HG02943 (cell line): ENCODE measurements at regions not wholly inside any gene's neighbourhood (a gene's known extent, or its start where the extent isn't known, plus 50 kb on each side); places are given as distances from the start of the nearest gene placed in this dataset.
"Not testable (repeated sequence)": the region's sequence is repeated elsewhere in the genome, so short reads cannot be mapped to it uniquely, and the experiment has no call there.

Source experiments
- ATAC-seq: cut with Tn5 transposase; IDR thresholded peaks from one replicate; pipeline ENCODE4 v1.9.1; 2021; ENCODE audit warnings: mild to moderate bottlenecking, low read depth, moderate library complexity; ENCODE audit not compliant: unreplicated experiment

DNA sequence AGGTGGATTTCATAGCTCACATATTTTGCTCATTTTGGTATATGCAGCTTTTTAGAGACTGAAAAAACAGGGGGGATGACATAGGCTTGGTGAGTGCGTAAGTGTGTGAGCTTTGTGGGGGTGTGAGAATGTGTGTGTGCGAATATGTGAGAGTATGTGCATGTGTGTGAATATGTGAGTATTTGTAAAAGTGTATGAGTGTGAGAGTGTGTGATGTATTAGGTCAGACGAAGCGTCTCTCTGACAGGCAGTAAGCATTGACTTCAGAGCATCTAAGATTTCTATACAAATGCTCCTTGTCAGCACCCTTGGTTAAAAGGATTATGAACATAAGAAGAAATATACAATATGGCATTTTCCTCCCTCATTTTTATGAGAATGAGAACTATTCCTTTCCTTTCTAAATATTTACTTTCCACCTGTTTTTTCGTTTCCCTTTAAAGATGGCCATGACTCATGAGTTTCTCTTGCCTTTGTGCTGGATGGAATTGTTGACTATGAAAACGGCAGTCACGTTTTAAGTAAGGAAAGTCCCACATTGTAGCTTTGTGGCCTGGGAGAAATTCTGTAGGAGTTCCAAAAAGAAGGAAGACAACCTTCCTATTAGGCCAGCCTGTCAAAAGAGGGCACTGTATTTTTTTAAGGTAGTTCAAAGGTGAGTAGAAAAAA is 276.4 kb downstream of the FOXL1 start:
- ATAC-seq: no peak

DNA sequence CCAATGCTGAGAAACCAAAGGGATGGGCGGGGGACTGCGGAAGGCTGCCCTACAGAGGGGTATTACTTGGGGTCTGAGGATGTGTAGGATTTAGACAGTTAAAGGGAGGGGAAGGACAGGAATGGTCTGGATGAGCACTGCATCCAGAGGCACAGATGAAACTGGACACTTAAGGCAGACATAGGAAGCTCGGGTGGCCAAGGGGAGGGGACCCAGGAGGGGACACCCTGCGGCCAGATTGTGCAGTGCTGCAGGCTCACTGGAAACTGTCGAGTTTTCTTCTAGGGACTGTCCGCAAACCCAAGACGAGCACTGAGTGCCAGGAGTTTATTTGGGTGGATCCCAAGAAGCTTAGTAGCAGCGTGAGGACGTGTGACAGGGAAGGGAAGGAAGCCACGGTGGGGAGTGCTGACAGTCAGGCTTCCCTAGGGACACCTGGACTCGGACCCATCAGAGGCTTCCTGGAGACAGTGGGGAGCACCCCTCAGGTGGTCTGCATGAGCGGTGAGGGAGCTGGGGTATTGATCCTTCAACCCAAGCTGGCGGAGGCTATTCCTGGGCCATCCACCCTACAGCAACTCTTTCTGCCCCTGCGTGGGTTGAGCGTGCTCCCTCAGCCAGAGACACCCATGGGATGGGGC is 278.7 kb downstream of the FOXL1 start:
- ATAC-seq: no peak

GRCh38 chr16:86857807-86858206 is 279.5 kb downstream of the FOXL1 start:
- ATAC-seq: no peak

GRCh38 chr16:86858501-86858900 is 280.2 kb downstream of the FOXL1 start:
- ATAC-seq: no peak

DNA sequence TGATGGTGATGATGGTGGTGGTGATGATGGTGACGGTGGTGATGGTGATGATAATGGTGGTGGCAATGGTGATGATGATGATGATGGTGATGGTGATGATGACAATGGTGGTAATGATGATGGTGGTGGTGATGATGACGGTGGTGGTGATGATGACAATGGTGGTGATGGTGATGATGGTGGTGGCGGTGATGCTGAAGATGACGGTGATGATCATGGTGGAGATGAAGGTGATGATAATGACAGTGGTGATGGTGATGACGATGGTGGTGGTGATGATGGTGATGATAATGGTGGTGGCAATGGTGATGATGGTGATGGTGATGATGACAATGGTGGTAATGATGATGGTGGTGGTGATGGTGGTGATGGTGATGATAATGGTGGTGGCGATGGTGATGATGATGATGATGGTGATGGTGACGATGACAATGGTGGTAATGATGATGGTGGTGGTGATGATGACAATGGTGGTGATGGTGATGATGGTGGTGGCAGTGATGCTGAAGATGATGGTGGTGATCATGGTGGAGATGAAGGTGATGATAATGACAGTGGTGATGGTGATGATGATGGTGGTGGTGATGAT is 283.0 kb downstream of the FOXL1 start:
- ATAC-seq: not testable (repeated sequence)

GRCh38 chr16:86862595-86863280 is 284.4 kb downstream of the FOXL1 start:
- ATAC-seq: no peak

GRCh38 chr16:86863609-86864008 is 285.3 kb downstream of the FOXL1 start:
- ATAC-seq: no peak

GRCh38 chr16:86864586-86864985 is 286.2 kb downstream of the FOXL1 start:
- ATAC-seq: no peak

DNA sequence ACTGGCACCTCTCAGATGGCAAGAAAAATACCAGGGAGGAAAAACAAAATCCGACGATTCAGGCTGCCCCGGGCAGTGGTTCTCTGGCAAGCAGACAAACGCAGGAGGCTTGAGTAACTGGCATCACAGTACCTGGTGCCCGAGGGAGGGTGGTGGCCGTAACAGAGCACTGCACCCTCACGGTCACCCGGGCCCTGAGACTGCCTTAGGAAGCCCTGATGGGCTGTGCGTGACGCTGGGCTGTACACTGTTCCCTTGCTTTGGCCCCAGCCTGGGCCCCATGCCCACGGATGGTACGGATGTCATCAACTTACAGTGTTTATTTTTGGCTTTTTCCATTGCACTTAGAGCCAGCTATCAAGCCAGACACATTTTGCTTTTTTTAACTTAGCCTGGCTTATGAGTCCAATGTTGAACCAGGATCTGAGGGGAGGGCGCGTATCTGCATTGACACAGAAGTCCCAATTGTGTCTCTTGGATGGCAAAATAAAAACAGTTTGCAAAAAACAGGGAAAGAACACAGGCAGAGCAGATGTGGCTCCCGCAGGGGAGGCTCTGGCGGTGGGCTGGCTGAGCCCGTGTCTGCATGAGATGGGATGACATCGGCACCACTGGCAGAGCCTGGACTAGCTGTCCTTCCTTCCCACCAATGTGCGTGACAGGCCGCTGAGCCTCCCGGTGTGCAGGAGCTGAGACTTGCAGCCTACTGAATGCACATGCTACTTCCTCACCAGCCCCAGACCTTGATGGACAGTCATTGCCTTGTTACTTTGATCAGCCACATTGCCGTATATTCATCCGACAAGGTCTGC is 287.7 kb downstream of the FOXL1 start:
- ATAC-seq: no peak

GRCh38 chr16:86866986-86867722 is 288.8 kb downstream of the FOXL1 start:
- ATAC-seq: no peak

GRCh38 chr16:86868070-86868469 is 289.7 kb downstream of the FOXL1 start:
- no peak for ATAC-seq

- no peak for ATAC-seq
Observed at GRCh38 chr16:86868786-86869185, 290.4 kb downstream of the FOXL1 start.

GRCh38 chr16:86869288-86870022 is 291.1 kb downstream of the FOXL1 start:
- ATAC-seq: no peak

DNA sequence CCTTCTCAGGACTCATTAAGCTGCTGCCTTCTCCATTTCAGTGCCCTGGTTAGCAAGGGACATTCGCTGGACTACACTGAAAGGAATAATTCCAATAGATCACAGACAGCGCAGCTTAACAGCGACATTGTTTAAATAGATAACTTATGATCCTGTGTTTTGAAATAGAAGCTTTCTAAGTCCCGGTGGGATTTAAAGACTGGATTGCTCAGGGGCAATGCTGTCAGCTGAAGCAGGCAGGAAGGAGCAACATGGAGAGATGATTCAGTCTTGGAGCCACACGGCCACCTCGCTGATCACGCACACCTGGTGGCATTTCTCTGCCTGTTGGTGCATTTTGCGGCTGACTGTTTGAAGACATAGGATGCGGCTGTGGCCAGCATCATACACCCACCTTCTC is 292.0 kb downstream of the FOXL1 start:
- ATAC-seq: no peak

DNA sequence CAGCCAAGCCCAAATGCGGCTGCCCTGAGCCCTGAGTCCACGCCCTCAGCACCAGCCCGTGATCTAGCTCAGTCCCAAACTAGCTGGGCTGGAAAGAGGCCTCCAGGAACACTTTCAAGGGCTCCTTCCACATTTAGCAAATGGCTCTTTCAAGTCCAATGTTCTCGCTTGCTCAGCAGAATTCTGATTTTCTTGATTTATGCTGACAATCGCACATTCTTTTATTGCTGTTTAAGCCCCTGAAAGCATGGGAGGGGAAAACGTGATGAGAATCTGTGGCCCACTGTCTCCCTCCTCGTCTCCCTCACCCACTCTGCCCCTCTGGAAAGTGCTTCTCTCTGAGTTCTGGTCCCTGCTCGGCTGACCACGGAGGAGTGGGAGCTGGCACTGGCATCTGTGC is 293.8 kb downstream of the FOXL1 start:
- no peak for ATAC-seq

DNA sequence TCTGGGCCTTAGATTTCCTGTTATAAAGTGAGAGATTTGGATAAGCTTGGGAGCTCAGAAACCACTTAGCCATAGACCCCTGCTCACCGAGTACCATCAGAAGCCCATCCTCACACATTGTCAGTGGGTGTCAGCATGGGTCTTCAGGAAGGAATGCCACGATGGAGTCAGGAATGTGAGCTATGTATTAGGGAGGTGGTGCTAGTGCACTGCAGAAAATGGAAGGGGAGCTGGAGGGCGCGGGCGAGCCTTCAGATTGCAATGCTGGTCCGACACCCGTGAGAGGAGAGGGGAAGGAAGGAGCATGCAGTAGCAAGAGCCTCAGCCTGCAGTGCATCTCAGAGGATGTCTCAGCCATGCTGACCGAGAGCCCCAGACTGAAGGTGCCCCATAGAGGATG is 294.5 kb downstream of the FOXL1 start:
- no peak for ATAC-seq

- no peak for ATAC-seq
Observed at GRCh38 chr16:86874141-86874540, 295.8 kb downstream of the FOXL1 start.

- no peak for ATAC-seq
Observed at GRCh38 chr16:86876499-86876898, 298.1 kb downstream of the FOXL1 start.

DNA sequence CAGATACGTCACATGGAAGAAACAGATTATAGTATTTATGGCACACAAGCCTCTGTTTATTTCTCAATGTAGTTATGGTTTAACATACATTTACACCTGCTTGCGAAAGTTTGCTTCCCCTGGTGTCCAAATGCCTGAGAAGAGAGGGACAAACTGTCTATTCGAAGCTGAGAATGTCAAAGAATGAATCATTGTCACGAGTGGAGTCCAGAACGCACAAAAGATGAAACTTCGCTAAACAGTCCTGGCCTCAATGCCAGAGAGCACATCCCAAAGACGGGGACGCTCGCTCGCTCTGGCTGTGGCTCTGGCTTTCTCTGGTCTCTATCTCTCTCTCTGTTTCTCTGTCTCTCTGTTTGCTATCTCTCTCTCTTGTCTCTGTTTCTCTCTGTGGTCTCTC is 298.8 kb downstream of the FOXL1 start:
- no peak for ATAC-seq
